ENCODE measurements at regions not wholly inside any gene's neighbourhood (a gene's known extent, or its start where the extent isn't known, plus 50 kb on each side); places are given as distances from the start of the nearest gene placed in this dataset.
"Not testable (repeated sequence)": the region's sequence is repeated elsewhere in the genome, so short reads cannot be mapped to it uniquely, and the experiment has no call there.

GRCh38 chr7:45259966-45260646 is 102.5 kb downstream of the RAMP3 start:
- H3K27me3 ChIP-seq (ENCODE audit: low read depth) = peaks cover 7% of the 10 kb centered on the region
- intact Hi-C loops (cut with DNase I) = loop anchor here (5.0 kb wide), 1 partner anchor 108 kb away; no protein-coding TSS in a partner anchor
- no peak overlapping the region for H3K27ac ChIP-seq
- no peaks in the 10 kb centered on the region for H3K36me3 ChIP-seq
- DNase-seq (peak; percentile 77), ATAC-seq (peak; percentile 85 to 89)
- H3K9me3 ChIP-seq = no peaks in the 10 kb centered on the region
- TF ChIP-seq CTCF (IDR thresholded peaks at IDR 0.05) = peak; percentile 99
- H3K4me3 ChIP-seq = no peak overlapping the region
- H3K4me1 ChIP-seq = no peaks in the 10 kb centered on the region

GRCh38 chr7:45267262-45267661 is 109.7 kb downstream of the RAMP3 start:
- no peak for DNase-seq
- peaks cover 9% of the 10 kb centered on the region for H3K27me3 ChIP-seq (ENCODE audit: low read depth)
- H3K4me1 ChIP-seq = no peaks in the 10 kb centered on the region
- TF ChIP-seq CTCF (IDR thresholded peaks at IDR 0.05) = no peak
- ATAC-seq = no peak
- no peak overlapping the region for H3K4me3 ChIP-seq
- no peaks in the 10 kb centered on the region for H3K9me3 ChIP-seq
- no peak overlapping the region for H3K27ac ChIP-seq
- H3K36me3 ChIP-seq = no peaks in the 10 kb centered on the region
- intact Hi-C loops (cut with DNase I) = no loop called here

- H3K36me3 ChIP-seq = no peaks in the 10 kb centered on the region
- TF ChIP-seq CTCF (IDR thresholded peaks at IDR 0.05) = no peak
- H3K4me3 ChIP-seq = no peak overlapping the region
- H3K27ac ChIP-seq = no peak overlapping the region
- intact Hi-C loops (cut with DNase I) = no loop called here
- no peak for ATAC-seq
- H3K9me3 ChIP-seq = no peaks in the 10 kb centered on the region
- no peaks in the 10 kb centered on the region for H3K4me1 ChIP-seq
- H3K27me3 ChIP-seq (ENCODE audit: low read depth) = peaks cover 9% of the 10 kb centered on the region
- DNase-seq = no peak
Measured at GRCh38 chr7:45268013-45268412, 110.4 kb downstream of the RAMP3 start.

- Histone ChIP-seq H3K4me3 (no peak overlapping the region), H3K36me3 (no peaks in the 10 kb centered on the region), H3K4me1 (no peaks in the 10 kb centered on the region), H3K9me3 (no peaks in the 10 kb centered on the region), H3K27ac (no peak overlapping the region), H3K27me3 (ENCODE audit: low read depth) (peaks cover 9% of the 10 kb centered on the region)
- ATAC-seq (no peak), DNase-seq (no peak)
- intact Hi-C loops (cut with DNase I) = no loop called here
- TF ChIP-seq CTCF (IDR thresholded peaks at IDR 0.05) = no peak
Measured at GRCh38 chr7:45269192-45269591, 111.6 kb downstream of the RAMP3 start.

- no peaks in the 10 kb centered on the region for H3K9me3 ChIP-seq
- intact Hi-C loops (cut with DNase I) = no loop called here
- ATAC-seq (no peak), DNase-seq (no peak)
- no peaks in the 10 kb centered on the region for H3K4me1 ChIP-seq
- no peak for TF ChIP-seq CTCF (IDR thresholded peaks at IDR 0.05)
- H3K27me3 ChIP-seq (ENCODE audit: low read depth) = peaks cover 11% of the 10 kb centered on the region
- H3K4me3 ChIP-seq = no peak overlapping the region
- no peaks in the 10 kb centered on the region for H3K36me3 ChIP-seq
- H3K27ac ChIP-seq = no peak overlapping the region
Measured at GRCh38 chr7:45278763-45279398, 121.3 kb downstream of the RAMP3 start.

GRCh38 chr7:45289611-45290010 is 132.0 kb downstream of the RAMP3 start:
- DNase-seq; H3K4me3 ChIP-seq; H3K27ac ChIP-seq; H3K27me3 ChIP-seq (ENCODE audit: low read depth); ATAC-seq; H3K9me3 ChIP-seq; H3K36me3 ChIP-seq; intact Hi-C loops (cut with DNase I); H3K4me1 ChIP-seq: not testable (repeated sequence)

All from lower lobe of right lung (tissue), 2 donors.